Colonic mucosa (tissue), 4 donors: ENCODE measurements at regions not wholly inside any gene's neighbourhood (a gene's known extent, or its start where the extent isn't known, plus 50 kb on each side); places are given as distances from the start of the nearest gene placed in this dataset.

Experiments
- DNase-seq: peaks from one replicate; pipeline ENCODE4 v3.0.0-alpha.2; 2020
- H3K27ac ChIP-seq: fragments of 200-600 bp; one replicate; pipeline ENCODE4 v1.8.0; 2021
- H3K27me3 ChIP-seq: fragments of 200-600 bp; one replicate; pipeline ENCODE4 v1.8.0; 2021
- H3K36me3 ChIP-seq: fragments of 200-600 bp; one replicate; pipeline ENCODE4 v1.8.0; 2021
- H3K4me1 ChIP-seq: fragments of 200-600 bp; one replicate; pipeline ENCODE4 v1.8.0; 2021; ENCODE audit warnings: mild to moderate bottlenecking
- H3K4me3 ChIP-seq: fragments of 200-600 bp; one replicate; pipeline ENCODE4 v1.8.0; 2021
- H3K9ac ChIP-seq, 2 donors: one replicate each; pipeline ENCODE4 v1.7.0; 2013; ENCODE audit warnings: control low read depth in 2 of 2, low read depth in 2 of 2, low read length in 2 of 2
- H3K9me3 ChIP-seq: fragments of 200-600 bp; one replicate; pipeline ENCODE4 v1.8.0; 2021
- intact Hi-C: fragments of 100-400 bp; cut with DNase I; formaldehyde crosslinking; loops from one replicate; pipeline ENCODE4 v1.14.1; 2022
- TF ChIP-seq, protein P1 (sequence below): fragments of 200-600 bp; IDR thresholded peaks from one replicate; pipeline ENCODE4 v1.8.0; 2022; ENCODE audit warnings: antibody characterized with exemption, mild to moderate bottlenecking
- donor health status: healthy.
- donor health status: DM: no; HTN: no; CAD: no.
- donor health status: DM: no; HTN: no; CAD: no.

DNA sequence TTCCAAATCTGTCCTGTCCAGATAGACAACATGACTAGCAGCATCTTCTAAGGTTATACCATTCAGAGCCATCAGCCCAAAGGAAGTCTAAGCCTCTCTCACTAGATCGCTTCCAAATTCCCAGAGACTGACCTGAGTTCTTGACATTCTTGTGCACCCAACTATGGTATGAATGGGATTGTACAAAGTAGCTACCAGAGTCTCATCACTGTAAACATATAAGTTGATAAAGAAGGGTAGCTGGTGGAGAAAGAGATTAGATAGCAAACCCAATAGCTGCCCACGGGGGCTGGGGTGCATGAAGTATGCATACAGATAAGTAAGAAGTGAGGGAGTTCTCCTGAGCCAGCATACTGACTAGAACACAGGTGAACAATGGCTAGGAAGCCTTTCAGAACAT lies 180.0 kb downstream of the PLPP3 start:
- TF ChIP-seq, protein P1, sequence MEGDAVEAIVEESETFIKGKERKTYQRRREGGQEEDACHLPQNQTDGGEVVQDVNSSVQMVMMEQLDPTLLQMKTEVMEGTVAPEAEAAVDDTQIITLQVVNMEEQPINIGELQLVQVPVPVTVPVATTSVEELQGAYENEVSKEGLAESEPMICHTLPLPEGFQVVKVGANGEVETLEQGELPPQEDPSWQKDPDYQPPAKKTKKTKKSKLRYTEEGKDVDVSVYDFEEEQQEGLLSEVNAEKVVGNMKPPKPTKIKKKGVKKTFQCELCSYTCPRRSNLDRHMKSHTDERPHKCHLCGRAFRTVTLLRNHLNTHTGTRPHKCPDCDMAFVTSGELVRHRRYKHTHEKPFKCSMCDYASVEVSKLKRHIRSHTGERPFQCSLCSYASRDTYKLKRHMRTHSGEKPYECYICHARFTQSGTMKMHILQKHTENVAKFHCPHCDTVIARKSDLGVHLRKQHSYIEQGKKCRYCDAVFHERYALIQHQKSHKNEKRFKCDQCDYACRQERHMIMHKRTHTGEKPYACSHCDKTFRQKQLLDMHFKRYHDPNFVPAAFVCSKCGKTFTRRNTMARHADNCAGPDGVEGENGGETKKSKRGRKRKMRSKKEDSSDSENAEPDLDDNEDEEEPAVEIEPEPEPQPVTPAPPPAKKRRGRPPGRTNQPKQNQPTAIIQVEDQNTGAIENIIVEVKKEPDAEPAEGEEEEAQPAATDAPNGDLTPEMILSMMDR: no peak
- H3K9ac ChIP-seq: no peak overlapping the region
- intact Hi-C loops: no loop called here
- no peaks in the 10 kb centered on the region for H3K27me3 ChIP-seq
- no peak for DNase-seq
- H3K9me3 ChIP-seq: no peaks in the 10 kb centered on the region
- no peak overlapping the region for H3K27ac ChIP-seq
- no peaks in the 10 kb centered on the region for H3K36me3 ChIP-seq
- no peak overlapping the region for H3K4me3 ChIP-seq
- no peaks in the 10 kb centered on the region for H3K4me1 ChIP-seq

DNA sequence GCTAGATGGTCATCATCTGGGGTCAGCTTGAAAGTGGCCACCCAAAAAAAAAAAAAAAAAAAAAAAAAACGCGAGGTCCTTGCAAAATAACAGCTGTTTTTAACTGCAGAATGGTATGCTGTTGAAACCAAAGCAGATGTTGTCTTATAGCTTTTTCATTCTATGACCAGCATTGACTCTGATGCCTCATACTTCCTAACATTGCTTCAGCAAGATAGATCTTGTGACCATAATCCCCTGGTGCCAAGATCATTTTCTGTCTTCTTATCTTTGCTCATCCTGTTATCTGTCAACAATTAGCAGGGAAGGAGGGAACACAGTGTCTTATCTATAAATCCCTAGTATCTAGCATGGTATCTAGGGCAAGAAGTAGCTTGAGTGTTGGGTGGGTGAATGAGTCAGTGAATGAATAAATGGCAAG lies 181.5 kb downstream of the PLPP3 start:
- H3K4me1 ChIP-seq: no peaks in the 10 kb centered on the region
- DNase-seq: no peak
- H3K9ac ChIP-seq: no peak overlapping the region
- TF ChIP-seq, protein P1: no peak
- H3K27ac ChIP-seq: no peak overlapping the region
- H3K9me3 ChIP-seq: no peaks in the 10 kb centered on the region
- no peaks in the 10 kb centered on the region for H3K36me3 ChIP-seq
- intact Hi-C loops: no loop called here
- H3K4me3 ChIP-seq: no peak overlapping the region
- no peaks in the 10 kb centered on the region for H3K27me3 ChIP-seq

DNA sequence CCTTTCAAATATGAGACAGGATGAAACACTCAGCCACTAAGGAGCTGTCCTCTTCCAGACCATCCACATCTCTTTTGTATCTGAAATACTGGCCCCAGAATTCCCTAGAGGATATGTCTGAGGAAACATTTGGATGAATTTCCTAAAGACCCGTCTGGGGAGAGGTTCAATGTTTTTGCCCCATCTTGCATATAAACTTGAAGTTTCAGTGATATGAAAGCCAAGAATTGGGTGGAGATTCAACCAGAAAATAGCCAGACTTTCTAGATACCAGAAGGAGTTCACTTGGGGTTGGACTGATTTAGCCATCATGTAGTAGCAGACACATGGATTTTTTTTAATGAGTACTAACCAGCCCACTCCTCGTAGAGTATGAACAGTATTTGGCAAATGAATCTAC lies 182.0 kb downstream of the PLPP3 start:
- Histone ChIP-seq H3K27ac (no peak overlapping the region), H3K36me3 (no peaks in the 10 kb centered on the region), H3K4me3 (no peak overlapping the region), H3K27me3 (no peaks in the 10 kb centered on the region), H3K9me3 (no peaks in the 10 kb centered on the region), H3K4me1 (no peaks in the 10 kb centered on the region), H3K9ac (no peak overlapping the region)
- DNase-seq: no peak
- intact Hi-C loops: no loop called here
- TF ChIP-seq, protein P1: no peak

DNA sequence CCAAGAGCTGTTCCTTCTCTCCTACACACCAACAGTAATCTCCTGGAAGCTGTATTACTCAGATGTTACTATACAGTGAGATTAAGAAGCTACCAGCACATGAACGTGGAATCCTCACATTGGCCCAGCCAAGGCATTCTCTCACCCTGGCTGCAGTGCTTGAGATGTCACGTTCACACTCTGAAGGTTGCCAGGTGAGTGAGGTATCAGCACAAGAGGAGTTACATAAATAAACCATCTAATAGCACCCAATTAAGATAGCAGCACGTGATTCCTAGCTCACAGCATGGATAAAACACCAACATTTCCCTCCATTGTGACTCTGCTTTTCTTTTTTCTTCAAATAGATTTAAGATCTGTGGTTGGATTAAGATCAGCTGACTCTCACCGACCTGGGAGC lies 182.8 kb downstream of the PLPP3 start:
- Histone ChIP-seq H3K9me3 (no peaks in the 10 kb centered on the region), H3K4me1 (no peaks in the 10 kb centered on the region), H3K27me3 (no peaks in the 10 kb centered on the region), H3K27ac (no peak overlapping the region), H3K4me3 (no peak overlapping the region), H3K36me3 (no peaks in the 10 kb centered on the region), H3K9ac (no peak overlapping the region)
- DNase-seq: no peak
- intact Hi-C loops: no loop called here
- TF ChIP-seq, protein P1: no peak

DNA sequence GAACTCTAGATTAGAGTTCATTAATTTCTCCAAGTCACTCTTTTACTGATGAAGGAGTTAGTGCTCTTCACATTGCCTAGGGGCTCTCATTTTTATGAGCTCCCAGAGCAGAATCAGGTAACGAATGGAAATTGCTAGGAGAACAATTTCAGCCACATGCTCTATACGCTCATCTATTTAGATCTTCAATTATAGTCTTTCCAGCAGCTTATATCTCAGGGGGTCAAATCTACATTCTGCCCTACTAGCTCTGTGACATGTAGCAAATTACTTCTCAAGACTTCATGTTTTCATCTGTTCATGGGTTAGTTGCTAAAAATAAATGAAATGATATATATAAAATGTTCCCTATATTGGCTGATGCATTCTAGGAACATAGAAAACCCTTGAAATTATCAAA lies 183.6 kb downstream of the PLPP3 start:
- Histone ChIP-seq H3K9me3 (no peaks in the 10 kb centered on the region), H3K27ac (no peak overlapping the region), H3K4me3 (no peak overlapping the region), H3K36me3 (no peaks in the 10 kb centered on the region), H3K4me1 (no peaks in the 10 kb centered on the region), H3K27me3 (no peaks in the 10 kb centered on the region), H3K9ac (no peak overlapping the region)
- intact Hi-C loops: no loop called here
- TF ChIP-seq, protein P1: no peak
- no peak for DNase-seq

DNA sequence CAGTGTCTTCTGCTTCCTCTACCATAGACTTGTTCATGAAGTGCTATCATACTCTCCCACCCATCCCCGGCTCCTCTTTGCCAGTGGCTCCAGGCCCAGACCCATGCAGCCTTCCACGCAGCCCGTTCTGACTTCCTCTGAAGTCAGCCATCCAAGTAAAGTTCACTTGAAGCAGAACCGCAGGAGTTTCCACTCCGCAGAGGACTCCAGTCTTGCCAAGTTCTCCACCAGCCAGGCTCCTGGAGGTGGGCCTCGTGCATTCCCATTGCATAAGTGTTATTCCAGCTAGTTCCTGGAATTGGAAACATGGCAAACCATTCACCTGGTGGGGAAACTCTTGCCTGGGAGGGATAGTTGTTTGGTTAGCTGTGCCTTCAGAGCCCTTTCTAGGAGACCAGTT lies 185.1 kb downstream of the PLPP3 start:
- intact Hi-C loops: no loop called here
- no peak for DNase-seq

More for the DNA sequence above, 185.1 kb downstream of the PLPP3 start:
- Histone ChIP-seq H3K4me3 (no peak overlapping the region), H3K4me1 (no peaks in the 10 kb centered on the region), H3K9me3 (no peaks in the 10 kb centered on the region), H3K36me3 (no peaks in the 10 kb centered on the region), H3K27me3 (no peaks in the 10 kb centered on the region), H3K27ac (no peak overlapping the region), H3K9ac (no peak overlapping the region)
- TF ChIP-seq, protein P1: no peak
